ENCODE measurements at regions not wholly inside any gene's neighbourhood (a gene's known extent, or its start where the extent isn't known, plus 50 kb on each side); places are given as distances from the start of the nearest gene placed in this dataset.

DNA sequence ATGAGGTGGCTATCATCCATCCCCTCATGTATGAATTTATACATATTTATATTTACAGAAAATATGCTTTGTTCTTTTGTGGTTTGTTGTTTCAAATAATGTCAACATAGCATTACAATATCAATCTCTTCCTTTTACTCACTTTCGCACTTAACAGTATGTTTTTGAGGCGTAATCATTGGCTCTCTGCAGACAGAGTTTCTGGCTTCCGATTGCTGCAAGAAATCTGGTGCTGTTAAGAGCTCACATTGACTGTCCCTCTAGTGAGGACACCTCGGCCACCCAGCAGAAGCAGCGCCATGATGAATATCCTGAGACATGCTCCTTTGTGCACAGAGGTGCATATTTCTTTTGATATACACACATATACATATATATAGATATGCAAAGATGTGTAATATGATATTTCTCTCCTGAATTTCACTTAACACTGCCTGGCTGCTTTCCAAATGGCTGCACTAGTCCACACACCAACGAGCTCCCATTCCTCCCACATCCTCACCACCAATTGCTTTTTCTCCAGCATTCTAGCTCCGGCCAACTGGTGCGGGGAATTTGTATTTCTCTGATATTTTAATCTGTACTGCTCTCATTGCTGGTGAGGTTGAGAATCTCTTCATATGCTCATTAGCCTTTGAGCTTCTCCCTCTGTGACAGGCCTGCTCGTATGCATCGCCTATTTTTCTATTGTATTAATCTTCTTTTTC, 248.4 kb downstream of the SIPA1L2 start:
- no peaks in the 10 kb centered on the region for H3K9me3 ChIP-seq
- DNase-seq, result no peak

DNA sequence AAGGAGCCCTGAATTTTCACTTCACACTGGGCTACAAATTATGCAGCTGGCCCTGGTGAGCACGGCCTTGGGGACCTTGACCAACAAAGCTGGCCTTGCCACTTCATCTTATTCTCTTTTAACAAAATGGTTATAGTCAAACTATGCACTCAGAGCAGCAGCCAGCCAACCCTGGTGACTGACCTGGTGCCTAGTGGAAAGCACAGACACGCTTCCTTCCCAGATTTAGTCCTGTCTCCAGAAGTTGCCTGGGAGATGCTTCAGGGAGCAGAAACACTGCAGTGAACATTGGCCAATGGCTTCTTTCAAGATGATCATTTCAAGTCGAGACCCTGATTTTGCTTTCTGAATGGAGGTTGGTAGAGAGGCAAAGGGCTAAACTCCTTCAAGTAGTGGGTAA, 249.3 kb downstream of the SIPA1L2 start:
- no peak for DNase-seq
- no peaks in the 10 kb centered on the region for H3K9me3 ChIP-seq
- no peaks in the 10 kb centered on the region for H3K36me3 ChIP-seq
- no peaks in the 10 kb centered on the region for H3K27me3 ChIP-seq
- no peak overlapping the region for H3K4me3 ChIP-seq

More for the DNA sequence above, 248.4 kb downstream of the SIPA1L2 start:
- Histone ChIP-seq H3K27me3 (no peaks in the 10 kb centered on the region), H3K4me3 (no peak overlapping the region), H3K36me3 (no peaks in the 10 kb centered on the region)

DNA sequence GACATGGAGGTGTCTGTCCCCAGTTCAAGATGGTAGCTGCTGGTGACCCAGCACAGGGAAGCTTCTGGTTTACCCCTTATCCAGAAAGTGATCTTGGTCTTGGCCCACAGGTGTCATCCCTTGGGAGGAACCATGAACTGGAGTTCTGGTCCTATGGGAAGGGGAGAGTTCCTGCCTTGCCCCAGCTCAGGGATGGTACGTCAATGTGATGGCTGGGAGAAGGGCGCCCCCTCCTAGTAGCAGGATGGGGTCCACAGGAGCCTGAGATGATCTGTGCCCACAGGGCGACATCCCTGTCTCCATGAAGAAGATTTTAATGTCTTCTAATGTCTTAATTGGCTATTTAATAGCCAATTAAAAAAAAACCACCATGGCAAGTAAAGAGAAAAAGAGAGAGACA, 249.8 kb downstream of the SIPA1L2 start:
- H3K9me3 ChIP-seq, result no peaks in the 10 kb centered on the region

DNA sequence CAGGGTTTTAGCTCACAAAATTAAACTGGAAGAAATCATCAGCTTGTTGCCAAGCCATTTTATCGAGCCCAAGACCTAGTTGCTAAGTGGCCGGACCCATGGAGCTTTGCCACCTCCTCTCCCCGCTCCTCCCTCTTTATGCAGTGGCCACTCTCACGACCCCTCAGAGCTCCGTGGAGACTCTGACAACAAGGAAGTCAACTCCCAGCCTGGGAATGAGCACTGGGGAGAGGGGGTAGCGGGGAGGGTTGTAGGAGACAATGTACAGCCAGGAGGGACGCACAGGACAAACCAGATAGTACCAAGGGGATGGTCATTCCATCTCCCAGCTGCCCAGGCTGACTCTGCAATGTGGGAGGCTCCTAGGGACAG, 250.9 kb downstream of the SIPA1L2 start:
- Histone ChIP-seq H3K36me3 (no peaks in the 10 kb centered on the region), H3K4me3 (no peak overlapping the region), H3K27me3 (no peaks in the 10 kb centered on the region), H3K9me3 (no peaks in the 10 kb centered on the region)
- DNase-seq, result no peak

More for the DNA sequence above, 249.8 kb downstream of the SIPA1L2 start:
- H3K4me3 ChIP-seq, result no peak overlapping the region
- no peaks in the 10 kb centered on the region for H3K36me3 ChIP-seq
- DNase-seq, result no peak
- no peaks in the 10 kb centered on the region for H3K27me3 ChIP-seq

DNA sequence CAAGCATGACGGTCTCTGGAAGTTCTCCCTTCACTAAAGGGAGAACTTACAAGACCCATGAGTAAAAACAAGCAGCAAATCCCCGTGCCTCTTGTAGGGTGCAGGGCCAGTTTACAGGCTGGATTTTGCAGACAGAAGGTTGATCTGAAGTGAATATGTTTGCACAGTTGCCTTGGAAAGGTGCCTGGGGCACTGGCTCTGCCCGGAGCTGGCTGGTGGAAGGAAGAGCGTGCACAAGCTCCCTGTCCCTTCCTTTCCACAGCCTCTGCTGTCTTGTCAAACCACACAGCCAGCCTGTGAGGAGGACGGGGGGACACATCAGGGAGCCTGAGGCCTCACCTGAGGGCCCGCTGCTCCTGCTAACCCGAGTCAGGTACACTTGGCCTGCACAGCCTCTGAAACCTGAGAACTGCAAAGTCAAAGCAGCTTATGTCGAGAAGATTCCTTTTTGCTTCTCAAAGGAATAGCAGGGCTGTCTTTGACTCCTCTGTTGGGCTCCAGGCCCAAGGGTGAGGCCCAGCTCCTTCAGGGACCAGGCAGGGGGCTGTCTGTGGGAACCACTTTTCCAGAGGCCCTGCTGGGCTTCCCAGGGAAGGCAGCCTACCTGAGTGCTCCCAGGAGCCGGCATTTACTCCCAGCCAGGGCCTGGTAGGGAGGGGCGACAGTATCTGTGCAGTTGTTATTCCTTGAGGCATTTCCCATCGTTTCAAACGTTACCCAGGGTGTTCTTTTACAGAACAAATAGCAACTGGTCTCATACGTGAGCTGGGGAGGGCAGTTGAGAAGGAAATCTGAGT, 251.5 kb downstream of the SIPA1L2 start:
- Histone ChIP-seq H3K9me3 (no peaks in the 10 kb centered on the region), H3K36me3 (no peaks in the 10 kb centered on the region), H3K4me3 (no peak overlapping the region), H3K27me3 (no peaks in the 10 kb centered on the region)
- DNase-seq, result no peak

DNA sequence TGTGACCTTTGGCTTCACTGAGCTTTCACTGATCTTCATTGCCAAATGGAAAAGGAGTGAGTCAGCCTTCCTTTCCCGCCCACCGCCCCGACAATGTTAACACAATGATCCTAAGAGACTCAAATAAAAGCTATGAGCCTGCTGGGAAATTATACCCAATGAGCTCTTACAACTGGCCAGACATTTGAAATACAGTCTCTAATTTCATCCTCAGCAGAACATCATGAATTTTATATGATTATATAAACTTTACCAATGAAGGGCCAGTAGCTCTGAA, 252.5 kb downstream of the SIPA1L2 start:
- no peaks in the 10 kb centered on the region for H3K9me3 ChIP-seq
- H3K27me3 ChIP-seq, result no peaks in the 10 kb centered on the region
- no peaks in the 10 kb centered on the region for H3K36me3 ChIP-seq
- DNase-seq, result peak; percentile 84
- H3K4me3 ChIP-seq, result no peak overlapping the region

DNA sequence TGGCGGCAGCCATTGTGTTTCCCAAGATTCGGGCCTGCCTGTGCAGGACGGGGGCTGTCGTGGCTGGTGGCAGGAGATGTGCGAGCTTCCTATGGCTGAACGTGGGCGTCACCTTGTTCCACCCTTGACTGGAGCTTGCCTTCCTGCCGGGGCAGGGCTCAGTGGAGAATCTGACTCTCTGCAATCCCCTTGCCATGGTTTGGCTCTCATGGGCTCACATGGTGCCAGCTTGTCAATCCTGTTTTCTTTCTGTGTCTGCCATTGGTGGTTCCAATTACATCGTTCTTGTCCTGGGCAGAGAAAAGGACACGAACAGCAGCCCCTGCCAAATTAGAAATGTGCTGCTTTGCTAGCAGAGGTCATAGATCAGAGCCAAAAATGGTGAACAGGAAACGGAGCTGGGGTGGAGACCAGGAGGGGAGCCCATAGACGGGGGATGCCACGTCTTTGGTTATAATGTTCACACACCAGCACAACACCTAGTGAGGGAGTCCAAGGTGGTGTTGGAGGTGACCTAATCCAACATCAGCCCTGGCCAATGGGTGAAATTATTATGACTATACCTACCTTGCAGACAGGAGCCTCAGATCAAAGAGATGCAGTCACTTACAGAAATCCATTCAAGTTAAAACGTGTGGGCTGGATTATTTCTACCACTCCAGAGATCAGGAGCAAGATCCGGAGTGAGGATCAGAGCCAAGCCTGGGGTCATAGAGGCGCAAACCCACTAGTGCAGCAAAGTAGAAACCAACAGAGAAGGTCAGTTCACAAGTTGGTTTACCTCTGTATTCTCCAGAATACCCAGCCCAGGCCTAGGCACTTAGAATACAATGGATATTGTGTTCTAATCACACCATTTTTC, 253.1 kb downstream of the SIPA1L2 start:
- Histone ChIP-seq H3K27me3 (no peaks in the 10 kb centered on the region), H3K4me3 (no peak overlapping the region), H3K36me3 (no peaks in the 10 kb centered on the region), H3K9me3 (no peaks in the 10 kb centered on the region)
- DNase-seq, result peak; percentile 33

DNA sequence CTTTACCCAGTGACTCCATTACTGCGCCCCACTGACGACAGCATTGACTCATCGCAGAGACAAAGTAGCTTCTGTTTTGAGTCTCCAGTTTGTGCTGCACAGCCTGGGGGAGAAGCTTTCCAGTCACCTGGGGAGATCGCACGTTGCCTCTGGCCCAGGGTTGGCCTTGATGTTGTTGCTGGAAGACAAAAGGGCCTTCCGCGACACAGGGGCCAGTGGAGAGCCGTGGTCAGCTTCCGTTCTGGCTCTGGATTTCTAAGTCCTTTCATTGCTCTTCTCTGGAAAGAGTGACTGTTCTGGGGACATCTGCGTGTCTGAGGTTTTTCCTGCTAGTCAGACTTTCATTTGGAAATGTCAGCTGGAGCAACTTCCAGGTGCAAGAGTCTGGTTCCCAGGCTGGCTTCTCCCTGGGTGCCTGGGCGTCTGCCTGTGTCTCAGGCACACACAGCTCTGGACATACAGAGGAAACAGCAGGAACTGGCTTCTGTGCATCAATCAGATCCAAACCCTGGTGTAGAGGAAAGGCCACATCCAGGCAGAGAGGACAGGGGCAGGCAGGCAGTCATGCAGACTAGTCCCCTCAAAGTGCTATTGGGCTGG, 257.0 kb downstream of the SIPA1L2 start:
- Histone ChIP-seq H3K27me3 (no peaks in the 10 kb centered on the region), H3K36me3 (no peaks in the 10 kb centered on the region), H3K4me3 (no peak overlapping the region), H3K9me3 (no peaks in the 10 kb centered on the region)
- no peak for DNase-seq

DNA sequence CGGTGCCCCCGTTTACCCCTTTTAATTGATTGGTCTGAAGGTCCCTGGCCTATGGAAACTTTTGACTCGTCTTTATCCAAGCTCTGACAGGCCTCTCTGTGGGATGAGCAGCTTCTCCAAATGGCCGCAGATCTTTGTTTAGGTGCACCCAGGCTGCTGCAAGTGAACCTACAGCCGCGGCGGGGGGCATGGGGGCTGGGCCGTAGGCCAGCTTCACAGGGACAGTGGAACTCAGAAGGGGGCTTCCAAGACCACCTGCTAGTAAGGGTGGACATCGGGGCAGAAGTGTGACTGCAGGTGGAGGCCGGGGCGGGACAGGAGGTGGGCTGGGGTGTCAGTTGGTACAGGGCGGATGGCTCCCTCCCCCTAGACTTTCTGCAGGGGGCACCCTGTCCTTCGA, 257.5 kb downstream of the SIPA1L2 start:
- no peak for DNase-seq
- no peak overlapping the region for H3K4me3 ChIP-seq
- no peaks in the 10 kb centered on the region for H3K9me3 ChIP-seq

DNA sequence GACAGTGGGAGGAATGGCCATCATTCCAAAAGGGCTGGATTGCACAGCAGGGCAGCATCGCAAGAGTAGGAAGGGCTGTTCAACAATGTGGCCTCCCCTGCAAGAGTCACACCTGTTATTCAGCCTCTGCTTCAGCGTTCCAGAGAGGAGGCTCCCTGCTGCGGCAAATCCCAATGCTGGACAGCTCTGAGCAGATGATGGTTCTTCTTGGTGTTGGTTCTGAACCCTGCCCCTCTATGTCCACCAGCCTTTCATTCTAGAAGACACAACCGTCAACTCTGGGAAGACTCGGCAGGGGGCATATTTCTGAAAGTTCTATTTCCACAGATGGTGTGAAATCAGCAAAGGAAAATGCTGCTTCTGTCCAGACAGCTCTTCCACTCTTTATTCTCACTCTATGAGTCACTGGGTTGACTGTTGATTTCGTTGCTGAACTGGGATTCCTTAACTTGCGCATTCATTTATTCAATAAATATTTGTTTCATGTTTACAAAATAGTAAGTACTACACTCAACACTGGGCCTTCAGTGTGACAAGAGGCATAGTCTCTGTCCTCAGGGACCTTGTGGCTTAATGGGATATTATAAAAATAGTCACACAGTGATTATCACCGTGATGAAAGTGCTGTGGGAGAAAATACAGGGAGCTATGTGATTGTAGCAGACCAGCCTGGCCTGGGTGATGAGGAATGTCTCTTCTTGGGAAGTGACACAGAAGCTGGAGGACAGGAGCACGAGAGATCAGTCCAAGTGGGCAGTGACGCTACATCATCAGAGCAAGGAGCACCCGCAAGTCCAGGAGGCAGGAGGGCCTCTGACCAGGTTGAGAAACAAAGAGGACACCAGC, 260.3 kb downstream of the SIPA1L2 start:
- Histone ChIP-seq H3K27me3 (no peaks in the 10 kb centered on the region), H3K9me3 (no peaks in the 10 kb centered on the region), H3K36me3 (no peaks in the 10 kb centered on the region), H3K4me3 (no peak overlapping the region)
- no peak for DNase-seq

More for the DNA sequence above, 257.5 kb downstream of the SIPA1L2 start:
- no peaks in the 10 kb centered on the region for H3K36me3 ChIP-seq
- H3K27me3 ChIP-seq, result no peaks in the 10 kb centered on the region

DNA sequence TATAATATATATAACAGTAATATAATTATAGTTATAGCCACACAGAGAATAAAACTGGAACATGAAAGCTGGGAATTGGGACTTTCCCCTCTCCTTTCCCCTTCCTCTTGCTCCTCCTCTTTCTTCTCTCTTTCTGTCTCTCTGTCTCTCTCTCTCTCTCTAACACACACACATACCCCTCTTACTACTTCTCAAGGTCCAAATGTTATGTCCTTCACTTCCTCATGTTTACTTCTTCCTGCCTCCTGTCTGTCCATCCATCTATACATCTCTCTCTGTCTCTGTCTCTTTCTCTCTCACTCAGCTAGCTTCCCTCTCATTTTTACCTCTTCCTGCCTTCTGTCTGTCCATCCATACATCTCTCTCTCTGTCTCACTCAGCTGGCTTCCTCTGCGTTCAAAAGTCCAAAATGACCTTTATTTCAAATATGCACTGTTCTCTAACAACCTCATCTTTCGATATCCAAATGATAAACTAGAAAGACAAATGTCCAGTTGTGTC, 261.1 kb downstream of the SIPA1L2 start:
- H3K4me3 ChIP-seq, result no peak overlapping the region
- no peaks in the 10 kb centered on the region for H3K36me3 ChIP-seq
- no peak for DNase-seq
- H3K9me3 ChIP-seq, result no peaks in the 10 kb centered on the region
- no peaks in the 10 kb centered on the region for H3K27me3 ChIP-seq

DNA sequence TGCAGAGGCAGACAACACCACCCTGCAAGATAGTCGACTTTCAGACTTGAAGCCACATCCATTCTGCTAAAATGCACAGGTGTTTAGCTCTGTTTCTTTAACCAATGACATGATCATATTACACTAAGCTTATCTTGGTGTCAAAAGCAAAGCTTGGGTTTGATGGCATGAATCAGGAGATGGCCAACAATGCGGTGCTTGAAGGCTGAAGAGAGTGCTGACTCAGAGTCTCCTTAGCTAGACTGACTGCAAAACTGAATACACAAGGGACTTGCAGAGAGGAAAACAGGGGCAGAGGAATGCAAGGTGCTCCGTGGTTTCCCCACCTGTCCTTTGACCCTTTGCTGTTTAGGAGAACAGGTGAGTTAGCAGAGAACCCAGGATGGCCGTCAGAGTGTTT, 262.6 kb downstream of the SIPA1L2 start:
- H3K4me3 ChIP-seq, result no peak overlapping the region
- H3K27me3 ChIP-seq, result no peaks in the 10 kb centered on the region
- no peak for DNase-seq
- no peaks in the 10 kb centered on the region for H3K9me3 ChIP-seq
- no peaks in the 10 kb centered on the region for H3K36me3 ChIP-seq

DNA sequence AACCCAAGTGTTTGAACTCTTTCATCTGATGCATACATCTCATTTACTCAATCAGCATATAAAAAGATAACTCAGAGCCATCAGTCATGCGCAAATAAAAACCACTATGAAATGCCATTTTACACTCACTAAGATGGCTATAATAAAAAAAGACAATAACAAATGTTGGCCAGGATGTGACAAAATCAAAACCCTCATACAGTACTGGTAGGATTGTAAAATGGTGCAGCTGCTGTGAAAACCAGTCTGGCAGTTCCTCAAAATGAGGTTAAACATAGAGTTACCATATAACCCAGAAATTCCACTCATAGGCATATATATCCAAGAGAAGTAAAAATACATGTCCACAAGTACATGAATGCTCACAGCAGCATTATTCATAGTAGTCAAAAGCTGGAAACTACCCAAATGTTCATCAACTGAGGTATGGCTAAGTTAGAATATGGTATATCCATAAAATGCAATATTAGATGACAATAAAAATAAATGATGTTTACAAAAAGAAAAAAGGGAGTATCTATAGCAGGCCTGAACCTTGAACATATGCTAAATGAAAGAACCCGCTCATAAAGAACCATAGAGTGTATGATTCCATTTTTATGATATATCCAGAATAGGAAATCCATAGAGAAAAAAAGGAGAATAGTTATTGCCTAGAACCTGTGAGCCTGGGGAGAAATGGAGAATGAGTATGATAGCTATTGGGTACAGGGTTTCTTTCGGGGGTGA, 265.1 kb downstream of the SIPA1L2 start:
- no peaks in the 10 kb centered on the region for H3K9me3 ChIP-seq
- no peak overlapping the region for H3K4me3 ChIP-seq
- no peaks in the 10 kb centered on the region for H3K36me3 ChIP-seq
- H3K27me3 ChIP-seq, result no peaks in the 10 kb centered on the region
- no peak for DNase-seq

DNA sequence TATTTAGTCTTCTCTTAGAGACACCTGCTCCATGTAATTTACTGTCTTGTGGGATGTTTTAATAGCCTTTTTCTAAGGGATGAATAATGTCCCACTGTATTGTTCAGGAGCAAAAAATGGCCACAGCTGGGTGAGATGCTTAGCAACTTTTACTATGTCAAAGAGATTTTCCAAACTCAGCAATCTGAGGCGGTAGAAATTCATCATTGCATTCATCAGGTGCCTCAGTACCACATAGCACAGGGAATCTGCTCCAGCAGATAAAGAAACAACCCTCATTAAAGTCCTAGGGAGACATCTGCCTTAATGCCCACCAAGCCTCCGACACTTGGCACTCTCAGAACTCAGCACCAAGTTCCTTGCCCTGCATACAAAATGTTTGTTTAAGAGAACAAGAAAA, 266.9 kb downstream of the SIPA1L2 start:
- Histone ChIP-seq H3K4me3 (no peak overlapping the region), H3K27me3 (no peaks in the 10 kb centered on the region), H3K9me3 (no peaks in the 10 kb centered on the region), H3K36me3 (no peaks in the 10 kb centered on the region)
- DNase-seq, result no peak

DNA sequence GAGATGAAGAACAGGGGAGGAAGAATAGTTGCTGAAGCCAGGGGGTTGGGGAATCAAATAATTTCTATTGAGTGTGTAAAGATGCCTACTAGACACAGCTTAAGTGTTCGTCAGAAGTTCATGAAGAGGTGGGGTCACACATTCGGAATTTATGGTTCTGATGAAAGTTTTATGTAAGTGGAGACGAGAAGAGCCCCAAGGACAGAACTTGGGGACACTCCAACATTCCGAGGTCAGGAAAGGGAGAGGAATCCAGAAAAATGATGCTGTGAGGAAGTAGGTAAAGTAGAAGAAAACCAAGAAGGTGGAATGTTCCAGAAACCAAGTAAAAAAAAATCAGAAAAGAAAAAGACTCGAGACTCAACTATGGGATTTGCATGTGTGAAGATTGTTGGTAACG, 272.5 kb downstream of the SIPA1L2 start:
- H3K27me3 ChIP-seq, result no peaks in the 10 kb centered on the region
- no peak for DNase-seq
- no peaks in the 10 kb centered on the region for H3K9me3 ChIP-seq
- H3K36me3 ChIP-seq, result no peaks in the 10 kb centered on the region
- no peak overlapping the region for H3K4me3 ChIP-seq

All from MG63 (cell line).